ENCODE measurements at regions not wholly inside any gene's neighbourhood (a gene's known extent, or its start where the extent isn't known, plus 50 kb on each side); places are given as distances from the start of the nearest gene placed in this dataset.

DNA sequence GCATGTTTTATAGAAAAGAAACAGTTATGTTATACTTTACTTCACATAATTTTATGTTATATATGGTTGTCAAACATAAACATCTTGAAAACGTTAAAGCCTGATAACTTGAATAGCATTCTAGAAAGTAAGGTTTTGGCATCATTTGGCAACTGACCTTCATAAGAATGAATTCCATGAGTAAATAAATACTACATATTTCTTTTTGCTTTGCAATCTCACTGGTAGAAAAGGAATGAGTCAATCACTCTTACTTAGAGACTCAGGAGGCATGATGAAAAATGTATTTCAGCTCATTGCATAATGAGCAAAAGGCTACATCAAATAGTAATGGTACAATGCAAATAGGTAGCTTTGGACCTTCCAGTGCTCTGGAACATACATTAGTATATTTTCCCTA, 1381.9 kb downstream of the EFNB2 start:
- H3K36me3 ChIP-seq: no peaks in the 10 kb centered on the region
- TF ChIP-seq, protein P1, sequence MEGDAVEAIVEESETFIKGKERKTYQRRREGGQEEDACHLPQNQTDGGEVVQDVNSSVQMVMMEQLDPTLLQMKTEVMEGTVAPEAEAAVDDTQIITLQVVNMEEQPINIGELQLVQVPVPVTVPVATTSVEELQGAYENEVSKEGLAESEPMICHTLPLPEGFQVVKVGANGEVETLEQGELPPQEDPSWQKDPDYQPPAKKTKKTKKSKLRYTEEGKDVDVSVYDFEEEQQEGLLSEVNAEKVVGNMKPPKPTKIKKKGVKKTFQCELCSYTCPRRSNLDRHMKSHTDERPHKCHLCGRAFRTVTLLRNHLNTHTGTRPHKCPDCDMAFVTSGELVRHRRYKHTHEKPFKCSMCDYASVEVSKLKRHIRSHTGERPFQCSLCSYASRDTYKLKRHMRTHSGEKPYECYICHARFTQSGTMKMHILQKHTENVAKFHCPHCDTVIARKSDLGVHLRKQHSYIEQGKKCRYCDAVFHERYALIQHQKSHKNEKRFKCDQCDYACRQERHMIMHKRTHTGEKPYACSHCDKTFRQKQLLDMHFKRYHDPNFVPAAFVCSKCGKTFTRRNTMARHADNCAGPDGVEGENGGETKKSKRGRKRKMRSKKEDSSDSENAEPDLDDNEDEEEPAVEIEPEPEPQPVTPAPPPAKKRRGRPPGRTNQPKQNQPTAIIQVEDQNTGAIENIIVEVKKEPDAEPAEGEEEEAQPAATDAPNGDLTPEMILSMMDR (IDR thresholded peaks at IDR 0.05): no peak
- H3K4me1 ChIP-seq (ENCODE audit: control insufficient read depth in 1 of 2, insufficient read depth in 1 of 2, low read depth in 1 of 2, low read length in 1 of 2): no peaks in the 10 kb centered on the region
- no peak overlapping the region for H3K4me3 ChIP-seq (ENCODE audit: low read depth in 1 of 2, low read length in 1 of 2)
- H3K9me3 ChIP-seq: no peaks in the 10 kb centered on the region
- H3K27me3 ChIP-seq: no peaks in the 10 kb centered on the region
- H3K27ac ChIP-seq: no peak overlapping the region

DNA sequence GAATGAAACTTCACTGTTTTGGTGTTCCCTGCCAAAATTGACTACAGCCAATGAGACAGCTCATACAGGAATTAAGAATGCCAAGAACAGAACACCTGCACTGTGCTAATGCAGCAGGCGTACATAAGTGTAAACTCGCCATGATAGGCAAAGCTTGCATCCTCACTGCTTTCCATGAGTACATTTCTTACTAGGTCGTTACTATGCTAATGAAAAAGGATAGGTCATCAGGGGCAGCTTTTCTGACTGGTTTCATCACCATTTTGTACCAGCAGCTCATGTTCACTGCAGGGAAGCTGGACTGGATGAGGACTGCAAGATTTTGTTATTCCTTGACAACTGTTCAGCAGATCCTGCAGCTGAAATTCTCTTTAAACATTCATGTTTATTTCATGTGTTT, 1383.8 kb downstream of the EFNB2 start:
- no peaks in the 10 kb centered on the region for H3K36me3 ChIP-seq
- H3K27ac ChIP-seq: no peak overlapping the region
- H3K9me3 ChIP-seq: no peaks in the 10 kb centered on the region
- H3K27me3 ChIP-seq: no peaks in the 10 kb centered on the region
- H3K4me1 ChIP-seq (ENCODE audit: control insufficient read depth in 1 of 2, insufficient read depth in 1 of 2, low read depth in 1 of 2, low read length in 1 of 2): peaks cover 4 to 13% of the 10 kb centered on the region in 2 experiments
- TF ChIP-seq, protein P1 (IDR thresholded peaks at IDR 0.05): no peak
- H3K4me3 ChIP-seq (ENCODE audit: low read depth in 1 of 2, low read length in 1 of 2): no peak overlapping the region

DNA sequence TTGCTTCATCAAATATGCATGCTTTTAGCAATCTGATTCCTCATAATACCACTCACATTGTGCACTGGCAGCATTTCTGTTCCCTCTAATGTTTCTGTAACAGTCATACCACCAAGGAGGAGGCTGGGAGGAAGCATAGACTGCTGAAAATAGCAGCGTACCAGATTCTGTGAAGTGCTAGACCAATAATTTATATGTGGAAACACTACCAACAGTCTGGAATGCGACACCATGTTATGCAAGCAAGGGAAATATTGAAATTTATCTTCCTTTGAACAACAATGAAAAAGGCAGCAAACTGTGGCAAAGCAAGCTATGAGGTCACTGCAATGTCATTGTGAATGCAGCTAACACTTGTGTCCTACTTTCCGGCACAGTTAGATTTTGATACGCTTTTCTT, 1388.0 kb downstream of the EFNB2 start:
- no peak overlapping the region for H3K4me3 ChIP-seq (ENCODE audit: low read depth in 1 of 2, low read length in 1 of 2)
- H3K27me3 ChIP-seq: no peaks in the 10 kb centered on the region
- H3K4me1 ChIP-seq (ENCODE audit: control insufficient read depth in 1 of 2, insufficient read depth in 1 of 2, low read depth in 1 of 2, low read length in 1 of 2): peaks cover 4 to 13% of the 10 kb centered on the region in 2 experiments
- H3K36me3 ChIP-seq: no peaks in the 10 kb centered on the region
- H3K27ac ChIP-seq: no peak overlapping the region
- H3K9me3 ChIP-seq: no peaks in the 10 kb centered on the region
- TF ChIP-seq, protein P1 (IDR thresholded peaks at IDR 0.05): no peak

DNA sequence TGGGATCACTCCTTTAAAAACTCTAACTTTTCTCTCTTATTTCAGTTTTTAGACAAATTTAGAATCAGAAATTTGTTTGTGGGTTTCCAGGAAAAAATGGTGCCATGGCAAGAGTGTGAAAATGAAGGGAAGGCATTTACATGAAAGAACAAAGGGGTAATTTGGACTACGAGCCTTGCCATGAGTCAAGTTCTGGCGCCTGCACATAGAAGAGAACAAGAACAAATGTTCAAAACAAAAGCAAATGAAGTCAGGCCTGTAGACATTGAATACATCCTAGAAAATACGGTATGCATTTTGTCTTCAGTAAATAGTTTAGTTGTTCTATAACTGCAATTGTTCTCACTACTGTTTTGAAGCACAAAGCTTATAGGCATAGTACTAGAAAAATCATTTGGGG, 1390.5 kb downstream of the EFNB2 start:
- Histone ChIP-seq H3K27ac (no peak overlapping the region), H3K9me3 (no peaks in the 10 kb centered on the region), H3K4me1 (ENCODE audit: control insufficient read depth in 1 of 2, insufficient read depth in 1 of 2, low read depth in 1 of 2, low read length in 1 of 2) (peaks cover 9 to 17% of the 10 kb centered on the region in 2 experiments), H3K4me3 (ENCODE audit: low read depth in 1 of 2, low read length in 1 of 2) (no peak overlapping the region), H3K27me3 (no peaks in the 10 kb centered on the region), H3K36me3 (no peaks in the 10 kb centered on the region)
- TF ChIP-seq, protein P1 (IDR thresholded peaks at IDR 0.05): no peak

DNA sequence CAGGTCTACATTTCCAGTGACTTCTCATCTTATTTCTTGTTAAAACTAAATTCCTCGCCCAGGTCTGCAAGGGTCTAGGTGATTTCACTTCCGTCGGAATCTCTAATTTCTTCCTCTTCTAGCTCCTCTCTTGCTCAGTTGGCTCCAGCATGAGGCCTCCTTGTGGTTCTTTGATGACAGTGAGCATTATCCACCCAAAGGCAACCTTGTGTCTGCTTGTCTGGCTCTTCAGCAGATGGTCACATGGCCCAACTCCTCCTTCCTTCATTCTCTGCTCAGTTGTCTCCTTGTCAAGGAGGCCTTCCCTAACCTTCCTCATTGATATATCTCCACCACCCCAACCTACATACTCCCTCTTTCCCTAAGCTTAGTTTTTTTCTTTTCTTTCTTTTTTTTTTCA, 1391.4 kb downstream of the EFNB2 start:
- Histone ChIP-seq H3K27me3 (no peaks in the 10 kb centered on the region), H3K4me3 (ENCODE audit: low read depth in 1 of 2, low read length in 1 of 2) (no peak overlapping the region), H3K9me3 (no peaks in the 10 kb centered on the region), H3K27ac (no peak overlapping the region), H3K36me3 (no peaks in the 10 kb centered on the region), H3K4me1 (ENCODE audit: control insufficient read depth in 1 of 2, insufficient read depth in 1 of 2, low read depth in 1 of 2, low read length in 1 of 2) (peaks cover 18 to 24% of the 10 kb centered on the region in 2 experiments)
- TF ChIP-seq, protein P1 (IDR thresholded peaks at IDR 0.05): no peak

DNA sequence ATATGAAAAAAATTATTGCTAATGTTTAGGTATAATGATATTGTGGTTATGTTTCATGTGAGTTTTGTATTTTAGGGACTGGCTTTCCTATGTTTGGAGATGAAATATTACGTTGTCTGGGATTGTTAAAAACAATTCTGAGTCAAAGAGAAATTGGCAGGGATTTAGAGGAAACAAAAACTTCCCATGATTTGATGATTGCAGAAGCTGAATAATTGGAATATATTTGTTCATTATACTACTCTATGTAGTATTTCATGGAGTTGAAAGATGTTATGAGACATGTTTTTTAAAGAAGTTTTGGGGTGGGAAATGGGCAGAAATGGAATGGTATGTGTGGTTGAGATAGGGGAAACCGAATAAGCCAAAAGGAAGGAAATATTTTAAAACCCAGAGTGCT, 1392.9 kb downstream of the EFNB2 start:
- H3K4me1 ChIP-seq (ENCODE audit: control insufficient read depth in 1 of 2, insufficient read depth in 1 of 2, low read depth in 1 of 2, low read length in 1 of 2): peaks cover 23 to 31% of the 10 kb centered on the region in 2 experiments
- no peaks in the 10 kb centered on the region for H3K36me3 ChIP-seq
- no peaks in the 10 kb centered on the region for H3K9me3 ChIP-seq
- H3K27me3 ChIP-seq: no peaks in the 10 kb centered on the region
- H3K4me3 ChIP-seq (ENCODE audit: low read depth in 1 of 2, low read length in 1 of 2): no peak overlapping the region
- H3K27ac ChIP-seq: no peak overlapping the region
- TF ChIP-seq, protein P1 (IDR thresholded peaks at IDR 0.05): no peak

Measured in neutrophil (primary cell).